Mesothelial cell of epicardium (in vitro differentiated cells): ENCODE measurements at regions not wholly inside any gene's neighbourhood (a gene's known extent, or its start where the extent isn't known, plus 50 kb on each side); places are given as distances from the start of the nearest gene placed in this dataset.

ENCODE experiments used
- DNase-seq, 2 experiments: peaks; one replicate each; pipeline ENCODE4 v3.0.0; 2021; ENCODE audit warnings: low spot score in 2 of 2; ENCODE audit not compliant: unreplicated experiment in 2 of 2
- H3K27ac Mint-ChIP-seq: 2 replicates; pipeline ENCODE4 v1.8.0; 2021; ENCODE audit warnings: mixed read lengths
- H3K27me3 Mint-ChIP-seq: 2 replicates; pipeline ENCODE4 v1.8.0; 2021; ENCODE audit warnings: low read depth, mixed read lengths
- H3K36me3 Mint-ChIP-seq: 2 replicates; pipeline ENCODE4 v1.8.0; 2021; ENCODE audit warnings: mixed read lengths
- H3K4me1 Mint-ChIP-seq: 2 replicates; pipeline ENCODE4 v1.8.0; 2021; ENCODE audit warnings: mixed read lengths
- H3K4me3 Mint-ChIP-seq: 2 replicates; pipeline ENCODE4 v1.8.0; 2021; ENCODE audit warnings: mild to moderate bottlenecking, moderate library complexity, mixed read lengths
- H3K9me3 Mint-ChIP-seq: 2 replicates; pipeline ENCODE4 v1.8.0; 2021; ENCODE audit warnings: mixed read lengths
- CTCF ChIP-seq: fragments of 200-600 bp; sonication (generic); IDR thresholded peaks from one replicate; pipeline ENCODE4 v1.5.0; 2021; ENCODE audit warnings: antibody characterized with exemption; ENCODE audit not compliant: unreplicated experiment

DNA sequence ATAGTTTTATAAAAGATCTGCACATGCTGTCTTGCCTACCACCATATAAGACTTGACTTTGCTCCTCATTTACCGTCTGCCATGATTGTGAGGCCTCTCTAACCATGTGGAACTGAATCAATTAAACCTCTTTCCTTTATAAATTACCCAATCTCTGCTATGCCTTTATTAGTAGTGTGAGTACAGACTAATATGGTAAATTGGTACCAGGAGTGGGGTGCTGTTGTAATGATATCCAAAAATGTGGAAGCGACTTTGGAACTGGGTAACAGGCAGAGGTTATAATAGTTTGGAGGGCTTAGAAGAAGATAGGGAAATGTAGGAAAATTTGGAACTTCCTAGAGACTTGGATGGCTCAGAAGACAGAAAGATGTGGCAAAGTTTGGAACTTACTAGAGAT lies 64.2 kb upstream of the TFAP2D start:
- DNase-seq, result no peak
- no peak overlapping the region for H3K27ac Mint-ChIP-seq
- H3K27me3 Mint-ChIP-seq, result peaks cover 15% of the 10 kb centered on the region
- peaks cover 13% of the 10 kb centered on the region for H3K9me3 Mint-ChIP-seq
- H3K4me1 Mint-ChIP-seq, result no peaks in the 10 kb centered on the region
- no peak overlapping the region for H3K4me3 Mint-ChIP-seq
- TF ChIP-seq CTCF, result no peak
- no peaks in the 10 kb centered on the region for H3K36me3 Mint-ChIP-seq

DNA sequence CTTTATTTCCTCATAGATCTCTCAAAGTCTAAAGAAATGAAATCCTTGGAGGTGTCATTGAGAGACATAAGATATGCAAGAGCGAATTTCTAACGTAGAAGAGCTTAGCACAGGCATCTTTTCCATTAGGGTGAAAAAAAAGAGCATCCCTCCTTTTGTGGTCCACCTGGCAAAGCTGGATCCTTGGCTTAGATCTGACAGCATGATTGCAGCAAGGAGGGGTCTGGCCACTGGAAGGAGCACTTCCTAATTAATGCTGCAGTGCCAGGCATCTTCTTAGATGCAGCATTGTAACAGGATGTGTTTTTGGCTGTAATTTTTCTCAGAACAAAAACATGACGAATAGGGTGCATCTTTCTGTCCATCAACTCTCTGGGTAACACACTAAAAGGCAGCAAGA lies 60.1 kb upstream of the TFAP2D start:
- no peaks in the 10 kb centered on the region for H3K4me1 Mint-ChIP-seq
- H3K27me3 Mint-ChIP-seq, result peaks cover 20% of the 10 kb centered on the region
- no peaks in the 10 kb centered on the region for H3K36me3 Mint-ChIP-seq
- no peak overlapping the region for H3K27ac Mint-ChIP-seq
- no peak overlapping the region for H3K4me3 Mint-ChIP-seq
- H3K9me3 Mint-ChIP-seq, result peaks cover 9% of the 10 kb centered on the region
- DNase-seq, result no peak
- no peak for TF ChIP-seq CTCF

- H3K27ac Mint-ChIP-seq, result no peak overlapping the region
- H3K36me3 Mint-ChIP-seq, result no peaks in the 10 kb centered on the region
- H3K9me3 Mint-ChIP-seq, result peaks cover 4% of the 10 kb centered on the region
- no peak for TF ChIP-seq CTCF
- peaks cover 23% of the 10 kb centered on the region for H3K27me3 Mint-ChIP-seq
- H3K4me3 Mint-ChIP-seq, result no peak overlapping the region
- no peak for DNase-seq
- H3K4me1 Mint-ChIP-seq, result no peaks in the 10 kb centered on the region
Measured at GRCh38 chr6:50654155-50654554, 59.2 kb upstream of the TFAP2D start.

GRCh38 chr6:50655848-50656453 lies 57.4 kb upstream of the TFAP2D start:
- Mint-ChIP-seq H3K4me1 (no peaks in the 10 kb centered on the region), H3K27ac (no peak overlapping the region), H3K36me3 (no peaks in the 10 kb centered on the region), H3K27me3 (peaks cover 23% of the 10 kb centered on the region), H3K4me3 (no peak overlapping the region), H3K9me3 (no peaks in the 10 kb centered on the region)
- DNase-seq, result no peak
- peak; percentile 88 for TF ChIP-seq CTCF

DNA sequence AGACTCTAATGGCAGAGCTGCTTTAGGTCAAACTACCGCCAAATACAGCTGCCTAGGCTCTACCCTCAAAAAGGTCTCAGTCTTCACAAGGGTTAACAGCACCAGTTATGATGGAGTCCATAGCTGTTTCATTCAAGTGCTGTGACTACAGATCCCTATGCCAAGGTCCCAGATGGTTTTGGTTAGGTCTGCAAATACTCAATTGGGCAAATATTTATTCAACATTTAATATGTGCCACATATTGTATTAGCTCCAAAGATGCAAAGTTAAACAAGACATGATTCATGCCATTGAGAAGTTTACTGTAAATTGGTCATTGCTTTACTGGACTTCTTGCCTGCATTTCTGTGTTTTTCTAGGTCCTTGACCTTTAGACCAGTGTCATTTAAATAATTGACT lies 55.8 kb upstream of the TFAP2D start:
- H3K4me1 Mint-ChIP-seq, result no peaks in the 10 kb centered on the region
- no peaks in the 10 kb centered on the region for H3K36me3 Mint-ChIP-seq
- peaks cover 19% of the 10 kb centered on the region for H3K27me3 Mint-ChIP-seq
- DNase-seq, result no peak
- H3K9me3 Mint-ChIP-seq, result no peaks in the 10 kb centered on the region
- no peak overlapping the region for H3K27ac Mint-ChIP-seq
- H3K4me3 Mint-ChIP-seq, result no peak overlapping the region
- no peak for TF ChIP-seq CTCF

- Mint-ChIP-seq H3K9me3 (no peaks in the 10 kb centered on the region), H3K4me1 (no peaks in the 10 kb centered on the region), H3K27me3 (peaks cover 13% of the 10 kb centered on the region), H3K4me3 (no peak overlapping the region), H3K27ac (no peak overlapping the region), H3K36me3 (no peaks in the 10 kb centered on the region)
- TF ChIP-seq CTCF, result no peak
- DNase-seq, result no peak
Measured at GRCh38 chr6:50658561-50658960, 54.8 kb upstream of the TFAP2D start.
